ENCODE measurements at regions not wholly inside any gene's neighbourhood (a gene's known extent, or its start where the extent isn't known, plus 50 kb on each side); places are given as distances from the start of the nearest gene placed in this dataset.

DNA sequence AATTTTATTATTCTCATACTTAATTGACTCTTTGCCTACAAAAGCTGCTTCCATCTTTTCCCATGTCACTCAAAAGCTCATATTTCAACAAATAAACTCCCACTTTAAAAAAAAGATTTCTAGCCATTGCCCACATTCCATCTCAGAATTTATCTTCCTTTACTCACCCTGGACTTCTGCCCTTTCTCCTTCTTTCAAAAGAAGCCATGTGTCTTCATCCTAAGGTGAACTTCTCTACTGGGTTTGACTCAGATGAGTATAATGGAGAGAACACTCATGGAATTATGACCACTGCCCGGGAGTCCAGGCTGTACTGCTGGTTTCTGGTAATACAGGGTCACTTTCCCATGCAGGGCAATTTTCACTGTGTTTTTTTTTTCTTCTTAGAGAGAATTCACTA lies 548.5 kb upstream of the ZNF462 start:
- TF ChIP-seq EZH2phosphoT487 (IDR thresholded peaks at IDR 0.05) = no peak
- no peak overlapping the region for H3K27ac ChIP-seq
- no peaks in the 10 kb centered on the region for H3K36me3 ChIP-seq
- H3K4me1 ChIP-seq = no peaks in the 10 kb centered on the region
- peaks cover 3% of the 10 kb centered on the region for H3K4me1 Mint-ChIP-seq
- no peak overlapping the region for H3K4me3 Mint-ChIP-seq
- no peak overlapping the region for H3K9ac ChIP-seq
- no peak overlapping the region for H3K4me2 ChIP-seq
- no peak overlapping the region for H3K27ac Mint-ChIP-seq
- no peak overlapping the region for H3K4me3 ChIP-seq
- H3K27me3 Mint-ChIP-seq (ENCODE audit: insufficient read depth, low read depth) = no peaks in the 10 kb centered on the region
- H4K20me1 ChIP-seq (ENCODE audit: low read depth) = no peaks in the 10 kb centered on the region
- H2AFZ ChIP-seq (replicated peaks) = no peak overlapping the region
- H3F3A ChIP-seq (ENCODE audit: low read depth) = no peaks in the 10 kb centered on the region
- H3K27me3 ChIP-seq = no peaks in the 10 kb centered on the region
- H3K79me2 ChIP-seq (ENCODE audit: low read depth) = no peaks in the 10 kb centered on the region
- H3K9me3 Mint-ChIP-seq = peaks cover 2% of the 10 kb centered on the region
- H3K36me3 Mint-ChIP-seq = no peaks in the 10 kb centered on the region
- DNase-seq (ENCODE audit: low spot score) = no peak
- no peaks in the 10 kb centered on the region for H3K9me3 ChIP-seq (ENCODE audit: low read depth)

DNA sequence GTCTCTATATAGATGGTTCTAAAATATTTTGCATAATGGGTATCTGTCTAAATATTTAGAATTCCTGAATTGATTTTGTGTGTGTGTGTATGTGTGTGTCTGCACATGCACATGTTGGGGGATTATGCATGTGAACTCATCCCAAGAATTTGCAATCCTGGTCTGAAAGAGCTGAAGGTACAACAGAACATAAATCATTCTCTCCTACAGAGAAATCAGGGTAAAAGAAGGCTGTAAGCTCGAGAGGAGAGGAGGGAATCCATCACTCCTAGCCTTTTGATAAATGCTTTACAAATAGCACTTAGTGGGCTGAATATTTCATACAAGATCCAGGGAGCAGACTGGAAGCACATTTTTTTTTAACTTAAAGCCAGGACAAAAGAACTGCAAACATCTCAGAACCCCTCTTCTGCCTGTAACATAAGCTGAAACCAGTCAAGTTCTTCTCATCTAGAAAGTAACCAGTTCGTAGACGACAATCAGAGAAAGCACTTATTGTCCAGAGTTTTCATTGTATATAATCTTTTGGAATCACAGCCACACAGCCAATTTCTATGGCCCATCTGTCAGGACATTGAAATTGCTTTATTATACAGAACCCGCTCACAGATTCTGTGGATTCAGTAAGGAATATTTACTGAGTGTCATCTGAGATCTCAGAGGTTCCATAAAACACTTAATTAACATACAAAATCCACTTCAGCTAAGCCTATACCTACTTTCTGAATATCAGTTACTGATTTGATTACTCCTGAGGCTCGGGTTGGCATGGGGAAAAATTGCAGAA lies 541.4 kb upstream of the ZNF462 start:
- H3F3A ChIP-seq (ENCODE audit: low read depth) = peaks cover 18% of the 10 kb centered on the region
- peaks cover 44% of the 10 kb centered on the region for H3K4me1 ChIP-seq

DNA sequence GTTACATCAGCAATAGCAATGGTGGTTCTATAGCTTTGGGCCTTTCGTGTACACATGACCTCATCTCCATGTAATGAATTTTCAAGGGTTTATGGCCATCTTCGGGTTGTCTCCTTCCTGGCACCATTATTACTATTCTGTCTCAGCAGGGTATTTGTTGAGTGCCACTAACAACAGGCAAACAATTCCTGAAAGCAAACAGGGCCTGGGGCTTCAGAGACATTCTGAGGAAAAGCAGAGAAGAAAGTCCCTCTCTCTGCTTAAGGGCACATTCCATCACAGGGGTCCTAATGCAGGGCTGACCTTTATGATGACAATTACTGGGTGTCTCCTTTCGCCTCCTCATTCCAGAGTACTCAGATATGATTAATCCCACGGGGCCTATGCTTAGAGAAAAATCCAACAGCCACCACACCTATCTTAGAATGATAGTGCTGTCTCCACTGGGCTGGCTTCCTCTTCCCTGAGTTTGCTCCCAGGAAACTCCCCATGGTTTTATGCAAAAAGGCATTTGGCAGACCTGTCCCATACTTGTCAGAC lies 540.2 kb upstream of the ZNF462 start:
- H3K27ac ChIP-seq = no peak overlapping the region
- H3K9me3 Mint-ChIP-seq = no peaks in the 10 kb centered on the region

More for the DNA sequence above, 541.4 kb upstream of the ZNF462 start:
- peak overlapping the region; percentile 75 for H3K27ac Mint-ChIP-seq
- Histone ChIP-seq H2AFZ (replicated peaks) (peak overlapping the region; percentile 83), H3K79me2 (ENCODE audit: low read depth) (no peaks in the 10 kb centered on the region), H3K27me3 (no peaks in the 10 kb centered on the region), H3K9me3 (ENCODE audit: low read depth) (no peaks in the 10 kb centered on the region), H3K27ac (no peak overlapping the region), H3K9ac (no peak overlapping the region), H3K36me3 (no peaks in the 10 kb centered on the region), H3K4me2 (no peak overlapping the region), H4K20me1 (ENCODE audit: low read depth) (no peaks in the 10 kb centered on the region), H3K4me3 (no peak overlapping the region)
- H3K4me3 Mint-ChIP-seq = no peak overlapping the region
- peaks cover 55% of the 10 kb centered on the region for H3K4me1 Mint-ChIP-seq
- no peaks in the 10 kb centered on the region for H3K27me3 Mint-ChIP-seq (ENCODE audit: insufficient read depth, low read depth)
- DNase-seq (ENCODE audit: low spot score) = no peak
- no peaks in the 10 kb centered on the region for H3K9me3 Mint-ChIP-seq
- H3K36me3 Mint-ChIP-seq = no peaks in the 10 kb centered on the region
- TF ChIP-seq EZH2phosphoT487 (IDR thresholded peaks at IDR 0.05) (no peak), EZH2 (IDR thresholded peaks at IDR 0.05) (no peak)
- TF ChIP-seq, protein P1, sequence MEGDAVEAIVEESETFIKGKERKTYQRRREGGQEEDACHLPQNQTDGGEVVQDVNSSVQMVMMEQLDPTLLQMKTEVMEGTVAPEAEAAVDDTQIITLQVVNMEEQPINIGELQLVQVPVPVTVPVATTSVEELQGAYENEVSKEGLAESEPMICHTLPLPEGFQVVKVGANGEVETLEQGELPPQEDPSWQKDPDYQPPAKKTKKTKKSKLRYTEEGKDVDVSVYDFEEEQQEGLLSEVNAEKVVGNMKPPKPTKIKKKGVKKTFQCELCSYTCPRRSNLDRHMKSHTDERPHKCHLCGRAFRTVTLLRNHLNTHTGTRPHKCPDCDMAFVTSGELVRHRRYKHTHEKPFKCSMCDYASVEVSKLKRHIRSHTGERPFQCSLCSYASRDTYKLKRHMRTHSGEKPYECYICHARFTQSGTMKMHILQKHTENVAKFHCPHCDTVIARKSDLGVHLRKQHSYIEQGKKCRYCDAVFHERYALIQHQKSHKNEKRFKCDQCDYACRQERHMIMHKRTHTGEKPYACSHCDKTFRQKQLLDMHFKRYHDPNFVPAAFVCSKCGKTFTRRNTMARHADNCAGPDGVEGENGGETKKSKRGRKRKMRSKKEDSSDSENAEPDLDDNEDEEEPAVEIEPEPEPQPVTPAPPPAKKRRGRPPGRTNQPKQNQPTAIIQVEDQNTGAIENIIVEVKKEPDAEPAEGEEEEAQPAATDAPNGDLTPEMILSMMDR (IDR thresholded peaks at IDR 0.05) = no peak

More for the DNA sequence above, 540.2 kb upstream of the ZNF462 start:
- H3K36me3 ChIP-seq = no peaks in the 10 kb centered on the region
- H3K36me3 Mint-ChIP-seq = no peaks in the 10 kb centered on the region
- H3K9ac ChIP-seq = no peak overlapping the region
- peaks cover 59% of the 10 kb centered on the region for H3K4me1 Mint-ChIP-seq
- H3K27me3 Mint-ChIP-seq (ENCODE audit: insufficient read depth, low read depth) = no peaks in the 10 kb centered on the region
- no peaks in the 10 kb centered on the region for H3K79me2 ChIP-seq (ENCODE audit: low read depth)
- no peak overlapping the region for H3K27ac Mint-ChIP-seq
- no peak overlapping the region for H2AFZ ChIP-seq (replicated peaks)
- no peaks in the 10 kb centered on the region for H4K20me1 ChIP-seq (ENCODE audit: low read depth)
- TF ChIP-seq EZH2 (IDR thresholded peaks at IDR 0.05) (no peak), EZH2phosphoT487 (IDR thresholded peaks at IDR 0.05) (no peak)
- TF ChIP-seq, protein P1 (IDR thresholded peaks at IDR 0.05) = no peak
- H3K4me3 Mint-ChIP-seq = no peak overlapping the region
- DNase-seq (ENCODE audit: low spot score) = no peak
- H3K4me3 ChIP-seq = no peak overlapping the region
- H3K27me3 ChIP-seq = no peaks in the 10 kb centered on the region
- H3K9me3 ChIP-seq (ENCODE audit: low read depth) = no peaks in the 10 kb centered on the region
- peaks cover 45% of the 10 kb centered on the region for H3K4me1 ChIP-seq
- H3F3A ChIP-seq (ENCODE audit: low read depth) = peaks cover 18% of the 10 kb centered on the region
- no peak overlapping the region for H3K4me2 ChIP-seq

Measured in neural progenitor cell (in vitro differentiated cells).